HG03439 (cell line): ENCODE measurements at regions not wholly inside any gene's neighbourhood (a gene's known extent, or its start where the extent isn't known, plus 50 kb on each side); places are given as distances from the start of the nearest gene placed in this dataset.
"Not testable (repeated sequence)": the region's sequence is repeated elsewhere in the genome, so short reads cannot be mapped to it uniquely, and the experiment has no call there.

ENCODE experiments used
- ATAC-seq: cut with Tn5 transposase; IDR thresholded peaks from one replicate; pipeline ENCODE4 v1.9.1; 2021; ENCODE audit warnings: mild to moderate bottlenecking, moderate library complexity; ENCODE audit not compliant: unreplicated experiment

- no peak for ATAC-seq
Measured at GRCh38 chr3:124617177-124617576, 113.1 kb upstream of the UMPS start.

DNA sequence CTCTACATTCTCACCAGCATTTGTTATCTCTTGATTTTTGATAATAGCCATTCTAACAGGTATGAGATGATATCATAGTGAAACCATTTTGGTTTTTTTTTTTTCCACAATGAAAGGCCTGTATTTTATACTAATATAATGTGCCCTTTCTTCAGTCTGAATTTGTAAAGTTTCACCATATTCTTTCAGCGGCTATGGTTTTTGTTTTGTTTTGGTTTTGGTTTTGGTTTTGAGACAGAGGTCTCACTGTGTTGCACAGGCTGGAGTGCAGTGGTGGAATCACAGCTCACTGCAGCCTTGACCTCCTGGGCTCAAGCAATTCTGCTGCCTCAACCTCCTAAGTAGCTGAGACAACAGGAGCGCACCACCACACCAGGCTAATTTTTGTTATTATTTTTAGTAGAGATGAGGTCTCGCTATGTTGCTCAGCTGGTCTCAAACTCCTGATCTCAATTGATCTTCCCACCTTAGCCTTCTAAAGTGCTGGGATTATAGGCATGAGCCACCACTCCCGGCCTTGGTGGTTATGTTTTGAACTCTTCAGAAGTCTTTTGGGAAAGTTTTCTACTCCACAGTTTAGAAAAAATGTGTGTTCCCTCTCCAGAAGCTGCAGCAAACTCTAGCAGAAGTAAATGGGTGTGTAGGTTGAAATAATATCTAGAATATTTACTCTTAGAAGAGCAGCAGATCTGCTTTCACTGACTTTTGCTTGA is 110.2 kb upstream of the UMPS start:
- ATAC-seq, result no peak

GRCh38 chr3:124620600-124621063 is 109.6 kb upstream of the UMPS start:
- ATAC-seq, result no peak

DNA sequence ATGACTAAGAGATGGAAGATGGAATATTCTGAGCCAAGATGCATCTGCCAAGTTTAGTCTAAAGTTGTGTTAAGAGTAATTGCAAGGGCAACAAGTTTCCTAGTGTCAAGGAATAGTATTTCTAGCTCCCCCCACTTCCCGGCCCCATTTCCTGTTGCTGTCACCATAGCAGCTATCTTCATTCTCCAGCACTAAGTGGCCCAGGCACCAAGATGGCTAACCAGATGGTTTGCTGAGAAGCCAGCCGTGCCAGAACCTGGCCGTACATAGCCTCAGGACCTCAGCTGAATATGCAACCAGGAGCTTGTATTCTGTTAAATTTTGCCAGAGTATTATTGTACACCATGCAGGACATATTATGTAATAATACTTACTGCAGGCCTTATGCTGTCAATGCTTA is 108.8 kb upstream of the UMPS start:
- no peak for ATAC-seq

- ATAC-seq, result no peak
Measured at GRCh38 chr3:124625074-124625473, 105.2 kb upstream of the UMPS start.

DNA sequence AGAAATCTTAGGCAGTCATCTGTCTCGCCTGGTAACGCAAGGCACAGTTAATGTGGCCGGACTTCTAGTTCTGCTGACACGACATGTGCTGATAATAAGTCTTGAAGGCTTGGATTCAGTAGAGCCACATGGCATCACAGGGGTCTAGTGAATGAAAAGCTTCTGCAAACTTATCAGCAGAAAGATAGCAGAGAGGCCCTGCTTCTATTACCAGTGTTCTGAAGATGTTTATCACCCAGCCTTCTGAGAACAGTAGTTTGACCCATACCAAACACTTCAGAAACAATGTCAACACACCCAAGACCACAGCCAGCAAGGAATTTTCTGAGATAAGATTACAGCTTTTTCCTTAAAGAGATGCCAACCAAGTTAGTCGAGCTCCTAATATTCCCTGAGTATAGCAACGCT is 102.7 kb upstream of the UMPS start:
- ATAC-seq, result no peak

- ATAC-seq, result no peak
Measured at GRCh38 chr3:124628863-124629262, 101.4 kb upstream of the UMPS start.

DNA sequence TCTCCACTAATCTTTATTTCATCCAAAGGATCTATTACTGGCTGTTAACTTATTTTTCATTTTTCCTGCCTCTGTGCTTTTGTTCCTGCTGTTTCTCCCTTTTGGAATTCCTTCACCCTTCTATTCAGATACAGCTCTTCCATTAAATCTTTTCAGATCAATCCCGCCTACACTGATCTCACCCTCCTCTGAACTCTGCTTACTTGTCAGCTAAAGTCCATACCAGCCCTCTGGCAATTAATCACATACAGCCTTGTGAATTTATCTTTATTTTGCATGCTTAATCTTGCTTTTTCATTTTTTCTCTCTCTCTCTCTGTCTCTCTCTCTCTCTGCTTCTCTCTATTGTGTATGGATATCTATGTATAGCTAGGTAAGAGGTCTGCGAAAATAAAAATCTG is 100.8 kb upstream of the UMPS start:
- no peak for ATAC-seq

DNA sequence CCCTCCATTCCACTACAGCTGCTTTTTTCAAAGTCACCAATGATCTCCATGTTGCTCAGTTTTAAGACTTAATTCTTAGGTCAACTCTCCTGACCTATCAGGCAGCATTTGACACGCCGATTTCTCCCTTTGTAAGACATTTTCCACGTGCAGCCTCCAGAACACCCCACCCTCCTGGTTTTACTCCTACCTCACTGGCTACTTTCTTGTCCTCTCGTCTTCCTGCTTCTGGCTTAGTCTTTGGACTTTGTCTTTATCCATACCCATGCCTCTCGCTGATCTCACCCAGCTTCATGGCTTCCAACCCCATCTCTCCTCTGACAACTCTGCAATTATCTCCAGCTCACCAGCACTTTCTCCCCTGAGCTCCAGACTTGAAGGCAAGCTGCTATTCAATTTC is 99.3 kb upstream of the UMPS start:
- no peak for ATAC-seq

DNA sequence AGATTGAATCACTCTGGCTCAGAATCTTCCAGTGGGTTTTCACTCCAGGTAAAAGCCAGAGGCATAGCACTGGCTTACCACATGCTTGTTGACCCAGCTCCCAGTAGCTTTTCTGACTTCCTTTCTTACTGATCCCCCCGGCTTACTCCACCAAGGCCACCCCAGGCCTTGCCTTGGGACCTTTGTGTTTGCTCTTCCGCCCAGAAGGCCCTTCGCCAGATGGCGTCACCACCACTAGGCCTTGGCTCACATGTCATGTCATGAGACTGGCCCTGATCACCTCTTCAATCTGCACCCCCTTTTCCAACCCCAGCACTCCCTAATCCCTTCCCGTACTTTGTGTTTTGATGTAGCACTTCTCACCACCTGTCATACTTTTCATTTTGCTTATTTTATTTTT is 98.5 kb upstream of the UMPS start:
- ATAC-seq, result no peak

- no peak for ATAC-seq
Measured at GRCh38 chr3:124632566-124633140, 97.6 kb upstream of the UMPS start.

DNA sequence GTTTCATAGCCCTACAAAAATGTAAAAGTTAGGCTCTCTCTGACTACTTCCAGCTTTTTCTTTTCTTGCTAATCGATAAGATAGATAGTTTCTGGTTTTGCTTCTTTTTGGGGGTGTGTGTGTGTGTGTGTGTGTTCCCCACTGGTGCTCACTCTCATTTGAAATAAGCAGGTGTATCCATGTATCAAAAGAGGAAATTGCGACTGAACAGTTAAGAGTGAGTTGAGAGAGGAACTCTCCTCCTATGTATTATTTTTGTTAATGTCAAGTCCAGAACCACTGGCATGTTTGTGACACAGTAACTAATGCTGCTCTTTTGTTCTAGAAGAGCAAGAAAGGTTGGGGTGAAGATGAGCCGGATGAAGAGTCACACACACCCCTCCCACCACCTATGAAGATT is 96.7 kb upstream of the UMPS start:
- no peak for ATAC-seq

DNA sequence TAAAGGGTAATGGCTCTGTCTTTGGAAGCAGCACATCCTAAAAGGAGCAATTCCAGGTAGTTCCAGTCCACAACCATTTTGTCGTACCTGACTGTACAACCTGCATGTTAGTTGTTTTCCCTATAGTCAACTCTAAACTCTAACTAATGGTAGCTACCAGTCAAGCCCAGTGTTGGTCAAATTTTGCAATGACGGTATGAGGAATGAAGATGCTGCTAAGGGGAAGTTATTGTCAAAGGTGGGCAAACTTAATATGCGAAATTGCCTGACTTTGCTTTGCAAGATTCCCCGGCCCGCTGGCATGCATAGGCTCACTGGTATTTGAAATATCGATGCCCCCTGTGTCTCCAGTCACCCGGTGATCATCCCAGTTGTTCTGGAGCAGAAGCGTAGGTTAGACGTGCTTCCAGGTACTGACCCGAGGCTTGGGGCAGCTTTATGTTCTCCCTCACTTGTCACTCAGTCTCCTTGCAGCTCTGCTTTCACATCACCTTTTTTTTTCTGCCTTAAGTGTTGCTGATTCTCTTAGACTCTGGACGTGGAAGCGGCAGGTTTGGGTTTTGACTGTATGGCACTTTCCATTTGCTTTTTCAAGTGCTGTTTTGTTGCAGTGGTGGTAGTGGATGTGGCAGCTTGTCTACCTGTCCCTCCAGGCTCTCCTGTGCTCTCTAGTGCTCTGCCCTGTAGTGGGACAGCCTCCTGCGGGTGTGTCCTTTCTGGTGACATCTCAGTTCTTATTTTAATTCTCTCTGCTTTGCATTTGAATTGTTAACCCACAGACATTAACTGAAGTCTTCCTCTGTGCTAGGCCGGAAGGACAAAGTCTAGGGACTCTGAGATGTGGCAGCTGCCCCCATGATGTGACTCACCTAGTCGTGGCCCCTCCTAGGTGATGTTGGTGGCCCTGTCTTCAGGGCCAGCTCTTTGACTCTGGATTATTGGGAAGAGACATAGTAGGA is 95.8 kb upstream of the UMPS start:
- ATAC-seq, result no peak

DNA sequence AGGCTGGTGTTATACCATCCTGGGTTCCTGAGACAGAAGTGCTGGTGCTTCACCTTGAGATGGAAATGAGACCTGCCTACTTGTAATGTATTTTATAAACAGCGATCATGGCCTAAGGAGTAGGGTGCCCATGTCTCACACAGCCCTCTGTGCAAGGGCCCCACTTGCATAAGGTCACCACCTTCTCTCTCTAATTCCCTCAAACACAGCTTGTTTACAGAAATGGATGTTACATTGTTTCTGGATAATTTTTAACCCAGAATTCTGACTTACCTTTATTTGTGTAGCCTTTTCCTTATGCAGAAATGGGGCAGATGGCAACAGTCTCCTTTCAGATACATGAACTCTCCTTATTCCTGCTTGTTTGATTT is 95.1 kb upstream of the UMPS start:
- ATAC-seq, result no peak

GRCh38 chr3:124636101-124636862 is 94.0 kb upstream of the UMPS start:
- ATAC-seq, result no peak

GRCh38 chr3:124636863-124637296 is 93.4 kb upstream of the UMPS start:
- no peak for ATAC-seq

GRCh38 chr3:124639406-124640237 is 90.6 kb upstream of the UMPS start:
- ATAC-seq, result no peak

- no peak for ATAC-seq
Measured at GRCh38 chr3:124640635-124641306, 89.5 kb upstream of the UMPS start.

DNA sequence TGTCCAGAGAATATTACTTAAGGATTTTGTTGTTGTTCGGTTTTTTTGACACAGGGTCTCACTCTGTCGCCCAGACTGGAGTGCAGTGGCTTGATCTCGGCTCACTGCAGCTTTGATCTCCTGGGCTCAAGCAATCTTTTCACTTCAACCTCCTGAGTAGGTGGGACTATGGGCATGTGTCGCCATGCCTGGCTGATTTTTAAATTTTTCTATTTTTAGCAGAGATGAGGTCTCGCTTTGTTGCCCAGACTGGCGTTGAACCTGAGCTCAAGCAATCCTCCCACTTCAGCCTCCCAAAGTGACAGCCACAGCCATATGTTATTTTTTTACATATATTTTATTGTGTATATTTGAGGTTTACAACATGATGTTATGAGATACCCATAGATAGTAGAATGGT is 86.8 kb upstream of the UMPS start:
- ATAC-seq, result no peak

DNA sequence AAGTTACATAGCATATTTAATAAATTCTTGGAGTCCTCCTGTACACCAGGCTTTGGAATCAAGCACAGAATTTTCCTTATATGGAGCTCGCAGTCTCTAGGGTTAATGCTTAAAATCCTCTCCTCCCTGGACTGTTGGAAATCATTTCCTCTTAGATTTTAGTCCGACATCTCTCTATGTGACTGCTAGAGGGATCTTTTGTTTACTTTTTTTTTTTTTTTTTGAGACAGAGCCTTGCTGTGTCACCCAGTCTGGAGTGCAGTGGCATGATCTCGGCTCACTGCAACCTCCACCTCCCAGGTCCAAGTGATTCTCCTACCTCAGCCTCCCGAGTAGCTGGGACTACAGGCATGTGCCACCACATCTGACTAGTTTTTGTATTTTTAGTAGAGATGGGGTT is 84.1 kb upstream of the UMPS start:
- not testable (repeated sequence) for ATAC-seq
